Neuron (in vitro differentiated cells): ENCODE measurements at regions not wholly inside any gene's neighbourhood (a gene's known extent, or its start where the extent isn't known, plus 50 kb on each side); places are given as distances from the start of the nearest gene placed in this dataset.

Experiments
- H2AFZ ChIP-seq: one replicate; pipeline ENCODE4 v1.6.1; 2013; ENCODE audit warnings: low read depth, mild to moderate bottlenecking, inconsistent platforms, low read length, moderate library complexity
- H3K27me3 ChIP-seq: one replicate; pipeline ENCODE4 v1.6.1; 2013; ENCODE audit warnings: low read length; ENCODE audit not compliant: insufficient read depth
- H3K36me3 ChIP-seq: one replicate; pipeline ENCODE4 v1.6.1; 2013; ENCODE audit warnings: low read length; ENCODE audit not compliant: insufficient read depth
- H3K4me1 ChIP-seq: one replicate; pipeline ENCODE4 v1.6.1; 2013; ENCODE audit warnings: low read length; ENCODE audit not compliant: insufficient read depth
- H3K4me3 ChIP-seq: 2 replicates; pipeline ENCODE4 v1.5.1; 2013; ENCODE audit warnings: mild to moderate bottlenecking, low read length, moderate library complexity
- H3K9me3 ChIP-seq: one replicate; pipeline ENCODE4 v1.6.1; 2013; ENCODE audit warnings: low read length

DNA sequence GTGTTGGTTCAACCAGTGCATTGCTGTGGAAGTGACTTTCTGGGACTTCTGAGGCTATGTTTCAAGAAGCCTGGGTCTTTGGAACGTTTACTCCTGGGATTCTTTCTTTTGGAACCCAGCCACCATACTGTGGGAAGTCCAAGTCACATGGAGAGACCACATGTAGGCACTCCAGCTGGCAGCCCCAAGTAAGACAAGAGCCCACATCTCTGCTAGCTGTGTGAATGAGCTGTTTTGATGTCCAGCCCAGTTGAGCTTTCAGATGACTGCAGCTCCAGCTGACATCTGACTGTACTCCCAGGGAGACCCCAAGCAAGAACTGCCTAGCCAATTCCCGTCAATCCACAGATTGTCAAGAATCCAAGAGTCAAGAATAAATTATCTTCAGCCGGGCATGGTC is 60.1 kb upstream of the SPATA31D4 start:
- Histone ChIP-seq H3K9me3 (no peaks in the 10 kb centered on the region), H3K27me3 (no peaks in the 10 kb centered on the region), H3K4me1 (no peaks in the 10 kb centered on the region), H3K4me3 (no peak overlapping the region), H2AFZ (no peak overlapping the region), H3K36me3 (no peaks in the 10 kb centered on the region)

DNA sequence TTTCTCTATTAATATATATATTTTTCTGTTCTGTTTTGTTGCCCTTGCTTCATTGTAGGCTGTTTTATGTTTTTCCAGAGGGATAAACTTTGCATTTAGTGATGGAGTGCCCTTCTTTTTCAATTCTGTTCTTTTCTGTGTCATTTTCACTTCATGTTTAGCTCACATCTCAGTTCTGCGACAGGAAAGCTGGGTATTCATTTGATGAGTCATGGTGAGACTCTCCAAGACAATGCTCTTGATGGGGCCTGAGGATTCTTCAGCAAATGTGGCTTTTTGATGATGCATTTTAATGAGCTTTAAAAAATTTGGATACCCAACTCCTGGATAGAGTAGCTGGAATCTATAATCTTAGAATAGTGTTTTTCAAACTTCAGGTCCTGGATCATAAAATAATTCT is 56.5 kb upstream of the SPATA31D4 start:
- Histone ChIP-seq H3K4me3 (no peak overlapping the region), H3K4me1 (no peaks in the 10 kb centered on the region), H3K27me3 (no peaks in the 10 kb centered on the region), H3K36me3 (no peaks in the 10 kb centered on the region), H3K9me3 (no peaks in the 10 kb centered on the region), H2AFZ (no peak overlapping the region)

DNA sequence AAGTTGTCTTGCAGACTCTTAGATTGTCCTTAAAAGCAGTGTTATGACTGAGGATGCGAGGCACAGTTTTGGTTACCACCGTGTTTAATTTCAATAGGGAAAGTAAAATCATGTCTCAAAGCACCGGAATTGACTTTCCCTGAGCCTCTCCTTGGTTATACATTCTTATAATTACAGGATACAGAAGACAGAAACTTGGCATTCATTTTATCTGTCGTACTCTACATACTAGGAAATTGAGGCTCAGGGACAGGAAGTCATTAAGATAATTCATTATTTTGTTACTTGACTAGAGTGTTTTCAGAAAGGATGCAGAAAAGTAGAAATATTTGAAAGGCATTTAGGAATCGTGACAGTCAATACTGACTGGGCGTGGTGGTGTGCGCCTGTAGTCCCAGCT is 54.0 kb upstream of the SPATA31D4 start:
- H2AFZ ChIP-seq: no peak overlapping the region
- H3K36me3 ChIP-seq: no peaks in the 10 kb centered on the region
- H3K4me3 ChIP-seq: no peak overlapping the region
- H3K27me3 ChIP-seq: no peaks in the 10 kb centered on the region
- H3K4me1 ChIP-seq: no peaks in the 10 kb centered on the region
- H3K9me3 ChIP-seq: no peaks in the 10 kb centered on the region

DNA sequence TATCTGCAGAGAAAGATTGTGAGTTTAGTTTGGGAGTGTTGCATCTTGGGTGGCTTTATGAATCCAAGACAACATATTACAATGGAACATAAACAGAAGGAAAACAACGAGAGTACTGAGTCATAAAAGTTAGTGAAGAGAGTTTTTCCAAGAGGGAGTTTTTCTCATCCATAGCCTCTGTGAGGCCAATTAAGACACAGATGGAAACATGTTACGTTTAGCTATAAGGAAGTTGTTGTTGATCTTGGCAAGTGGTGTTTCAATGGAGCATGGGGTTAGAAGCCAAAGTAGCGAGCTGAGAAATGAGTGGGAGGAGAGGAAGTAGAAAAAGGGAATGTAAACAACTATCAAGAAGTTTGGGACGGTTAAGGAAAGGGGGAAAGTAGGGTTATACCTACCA is 53.3 kb upstream of the SPATA31D4 start:
- H3K9me3 ChIP-seq: no peaks in the 10 kb centered on the region
- no peaks in the 10 kb centered on the region for H3K27me3 ChIP-seq
- H3K36me3 ChIP-seq: no peaks in the 10 kb centered on the region
- H3K4me1 ChIP-seq: no peaks in the 10 kb centered on the region
- H2AFZ ChIP-seq: no peak overlapping the region
- no peak overlapping the region for H3K4me3 ChIP-seq

DNA sequence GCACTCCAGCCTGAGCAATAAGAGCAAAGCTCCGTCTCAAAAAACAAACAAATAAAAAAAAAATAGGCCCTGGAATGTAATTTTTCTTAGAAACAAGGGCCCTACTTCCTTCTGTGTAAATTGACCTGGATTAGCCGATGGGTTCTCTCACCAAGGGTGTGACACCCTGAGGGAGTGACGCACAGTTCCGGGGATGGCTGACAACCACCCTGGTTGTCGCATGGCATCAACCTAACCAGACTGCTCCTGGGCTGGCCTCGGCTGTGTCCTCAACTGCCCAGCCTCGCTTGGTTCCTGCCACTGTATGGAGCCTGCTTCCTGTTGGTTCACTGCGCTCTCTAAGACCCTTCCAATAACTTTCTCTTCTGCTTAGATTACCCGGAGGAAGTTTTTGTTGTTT is 51.2 kb upstream of the SPATA31D4 start:
- Histone ChIP-seq H3K9me3 (no peaks in the 10 kb centered on the region), H3K4me1 (no peaks in the 10 kb centered on the region), H3K4me3 (no peak overlapping the region), H3K36me3 (no peaks in the 10 kb centered on the region), H3K27me3 (no peaks in the 10 kb centered on the region), H2AFZ (no peak overlapping the region)
